ENCODE measurements at regions not wholly inside any gene's neighbourhood (a gene's known extent, or its start where the extent isn't known, plus 50 kb on each side); places are given as distances from the start of the nearest gene placed in this dataset.

- ChIA-PET CTCF (no interaction called here), POLR2A (no interaction called here)
- TF ChIP-seq CTCF (IDR thresholded peaks at IDR 0.05) = no peak
- TF ChIP-seq POLR2AphosphoS5 (IDR thresholded peaks at IDR 0.05; ENCODE audit: low read depth, low read length) = no peak
- no peak for TF ChIP-seq REST (IDR thresholded peaks at IDR 0.05; ENCODE audit: insufficient read depth in 1 of 2, low read depth in 2 of 2, low read length in 1 of 2)
- TF ChIP-seq SIN3A (IDR thresholded peaks at IDR 0.05; ENCODE audit: borderline replicate concordance, insufficient read depth, low read depth, low read length) = no peak
- TF ChIP-seq TCF7L2 (IDR thresholded peaks at IDR 0.05; ENCODE audit: low read depth, low read length) = no peak
- Histone ChIP-seq H3K9me3 (ENCODE audit: control insufficient read depth, insufficient read depth, low read depth, low read length) (no peaks in the 10 kb centered on the region), H3K4me1 (ENCODE audit: control insufficient read depth, insufficient read depth, low read length) (no peaks in the 10 kb centered on the region), H3K27me3 (ENCODE audit: control insufficient read depth, insufficient read depth, low read length) (no peaks in the 10 kb centered on the region), H3K4me3 (ENCODE audit: low read depth in 2 of 2, low read length in 2 of 2) (no peak overlapping the region), H3K36me3 (ENCODE audit: control insufficient read depth, insufficient read depth, low read length) (no peaks in the 10 kb centered on the region), H3K27ac (ENCODE audit: low read length) (no peak overlapping the region)
- in situ Hi-C loops (cut with HindIII; ENCODE audit: low pct_unique_long_range_greater_than_20kb, low sequenced_read_pairs) = no loop called here
- intact Hi-C loops (cut with micrococcal nuclease; ENCODE audit: unreplicated experiment) = no loop called here
- no TSS peak for BruUV-seq (replicated peaks)
- ATAC-seq = no peak
- DNase-seq (ENCODE audit: low read depth, low spot score) = no peak
Observed at GRCh38 chr16:64172652-64173051, 949.2 kb downstream of the CDH11 start.

- ChIA-PET CTCF (no interaction called here), POLR2A (no interaction called here)
- Histone ChIP-seq H3K4me1 (ENCODE audit: control insufficient read depth, insufficient read depth, low read length) (no peaks in the 10 kb centered on the region), H3K4me3 (ENCODE audit: low read depth in 2 of 2, low read length in 2 of 2) (no peak overlapping the region), H3K9me3 (ENCODE audit: control insufficient read depth, insufficient read depth, low read depth, low read length) (no peaks in the 10 kb centered on the region), H3K36me3 (ENCODE audit: control insufficient read depth, insufficient read depth, low read length) (no peaks in the 10 kb centered on the region), H3K27me3 (ENCODE audit: control insufficient read depth, insufficient read depth, low read length) (no peaks in the 10 kb centered on the region), H3K27ac (ENCODE audit: low read length) (no peak overlapping the region)
- ATAC-seq (no peak), DNase-seq (ENCODE audit: low read depth, low spot score) (no peak)
- TF ChIP-seq SIN3A (IDR thresholded peaks at IDR 0.05; ENCODE audit: borderline replicate concordance, insufficient read depth, low read depth, low read length) = no peak
- no peak for TF ChIP-seq TCF7L2 (IDR thresholded peaks at IDR 0.05; ENCODE audit: low read depth, low read length)
- no peak for TF ChIP-seq REST (IDR thresholded peaks at IDR 0.05; ENCODE audit: insufficient read depth in 1 of 2, low read depth in 2 of 2, low read length in 1 of 2)
- TF ChIP-seq POLR2AphosphoS5 (IDR thresholded peaks at IDR 0.05; ENCODE audit: low read depth, low read length) = no peak
- TF ChIP-seq CTCF (IDR thresholded peaks at IDR 0.05) = no peak
- BruUV-seq (replicated peaks) = no TSS peak
- in situ Hi-C loops (cut with HindIII; ENCODE audit: low pct_unique_long_range_greater_than_20kb, low sequenced_read_pairs) (no loop called here), intact Hi-C loops (cut with micrococcal nuclease; ENCODE audit: unreplicated experiment) (no loop called here)
Observed at GRCh38 chr16:64172226-64172625, 949.6 kb downstream of the CDH11 start.
